GM18951 (cell line): ENCODE measurements at regions not wholly inside any gene's neighbourhood (a gene's known extent, or its start where the extent isn't known, plus 50 kb on each side); places are given as distances from the start of the nearest gene placed in this dataset.

Source experiments
- POLR2A ChIP-seq: IDR thresholded peaks from 4 replicates; pipeline ENCODE4 v1.6.1; 2011; ENCODE audit warnings: mild to moderate bottlenecking; ENCODE audit not compliant: insufficient read length, insufficient read depth; ENCODE audit errors: extremely low read depth
- in situ Hi-C: fragments of 300-500 bp; cut with MboI; formaldehyde crosslinking; loops from one replicate; pipeline ENCODE4 v1.12.0; 2022; ENCODE audit warnings: low sequenced_read_pairs, mixed read lengths, inconsistent platforms; ENCODE audit not compliant: unreplicated experiment

DNA sequence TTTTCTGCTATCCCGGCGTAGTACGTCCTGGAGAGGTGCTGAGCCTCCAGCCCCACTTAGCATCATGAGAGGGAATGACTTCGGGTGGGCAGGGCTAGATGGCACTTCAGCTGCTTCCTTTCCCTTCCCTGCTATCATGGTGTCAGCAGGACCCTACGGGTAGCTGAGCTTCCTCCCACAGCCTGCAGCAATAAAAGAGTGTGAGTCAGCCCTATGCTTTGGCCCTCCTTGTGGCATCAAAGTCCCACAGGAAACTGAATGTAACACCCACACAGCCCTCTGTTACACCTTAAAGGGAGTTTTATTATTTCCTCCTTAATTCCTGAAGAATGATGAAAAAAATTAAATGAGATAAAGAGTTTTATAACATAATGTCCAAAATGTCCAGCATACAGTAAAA lies 458.1 kb downstream of the RPS24 start:
- in situ Hi-C loops, result no loop called here
- TF ChIP-seq POLR2A, result no peak

DNA sequence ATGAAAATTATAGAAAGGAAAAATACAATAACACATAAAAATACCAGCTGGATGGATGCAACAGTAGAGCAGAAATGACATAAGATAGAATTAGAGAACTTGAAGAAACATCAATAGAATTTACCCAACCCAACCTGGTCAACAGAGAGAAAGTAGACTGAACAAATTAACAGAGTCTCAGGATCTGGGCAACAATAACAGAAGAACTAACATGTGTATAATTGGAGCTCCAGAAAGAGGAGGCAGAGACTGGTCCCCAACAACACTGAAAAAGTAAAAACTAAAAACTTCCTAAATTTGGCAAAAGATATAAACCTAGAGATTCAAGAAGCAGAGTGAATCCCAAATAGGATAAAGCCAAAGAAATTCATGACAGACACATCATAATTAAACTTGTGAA lies 458.8 kb downstream of the RPS24 start:
- no peak for TF ChIP-seq POLR2A
- in situ Hi-C loops, result no loop called here

- in situ Hi-C loops, result no loop called here
Measured at GRCh38 chr10:78494179-78494578, 460.5 kb downstream of the RPS24 start.

DNA sequence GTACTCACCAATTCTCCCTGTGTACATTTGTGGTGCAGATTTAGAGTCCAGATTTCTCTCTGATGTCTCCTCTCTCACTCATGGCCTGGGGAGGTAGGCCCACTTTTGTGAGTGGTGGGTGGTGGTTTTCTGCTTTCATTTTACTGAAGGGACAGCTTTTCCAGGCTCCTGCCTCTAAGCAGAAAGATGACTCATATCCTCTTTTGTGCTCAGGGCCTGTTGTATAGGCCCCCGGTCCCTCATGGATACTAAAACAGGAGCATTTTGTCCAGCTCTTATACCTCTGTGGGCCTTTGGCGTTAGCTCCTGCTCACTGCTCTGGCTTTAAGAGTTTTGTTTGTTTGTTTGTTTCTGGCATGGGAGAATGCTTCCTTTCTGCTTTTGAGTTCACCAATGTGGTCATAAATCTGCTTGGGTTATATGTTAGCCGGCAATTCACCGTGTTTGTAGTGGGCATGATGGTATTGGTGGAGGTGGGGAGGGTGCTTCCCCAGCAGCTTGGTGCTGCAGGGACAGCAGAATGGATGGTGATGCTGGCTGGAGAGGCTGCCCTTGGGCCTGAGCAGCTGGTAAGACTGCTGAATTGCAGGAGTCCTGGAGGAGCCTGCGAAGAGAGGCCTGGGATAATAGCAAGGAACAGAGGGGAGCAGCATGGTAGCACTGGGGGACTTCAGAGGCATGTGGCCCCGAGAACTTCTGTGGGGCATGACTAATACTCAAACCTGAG lies 468.7 kb downstream of the RPS24 start:
- TF ChIP-seq POLR2A, result no peak
- in situ Hi-C loops, result no loop called here

More at GRCh38 chr10:78494179-78494578, 460.5 kb downstream of the RPS24 start:
- no peak for TF ChIP-seq POLR2A

GRCh38 chr10:78504181-78504580 lies 470.5 kb downstream of the RPS24 start:
- TF ChIP-seq POLR2A, result no peak
- in situ Hi-C loops, result no loop called here

- no peak for TF ChIP-seq POLR2A
- in situ Hi-C loops, result no loop called here
Measured at GRCh38 chr10:78505657-78506056, 472.0 kb downstream of the RPS24 start.

DNA sequence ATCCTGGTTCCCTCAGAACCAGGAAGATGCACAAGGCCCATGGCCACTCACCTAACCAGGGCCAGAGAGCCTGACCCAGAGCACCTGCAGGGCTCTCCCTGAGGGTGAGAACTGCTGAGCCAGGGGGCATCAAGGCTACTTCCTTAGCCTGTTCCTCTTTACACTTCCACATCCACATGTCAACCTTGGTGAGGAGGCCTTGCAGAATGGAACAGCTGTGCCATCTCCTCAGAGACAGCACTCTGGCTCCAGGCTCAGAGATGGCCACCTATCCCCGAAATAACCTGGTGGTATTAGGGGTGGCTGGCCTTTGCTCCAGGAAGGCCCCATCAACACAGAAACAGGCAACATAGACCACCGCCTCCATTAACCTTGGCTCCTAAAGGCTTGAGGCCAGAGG lies 473.0 kb downstream of the RPS24 start:
- TF ChIP-seq POLR2A, result no peak
- in situ Hi-C loops, result no loop called here

DNA sequence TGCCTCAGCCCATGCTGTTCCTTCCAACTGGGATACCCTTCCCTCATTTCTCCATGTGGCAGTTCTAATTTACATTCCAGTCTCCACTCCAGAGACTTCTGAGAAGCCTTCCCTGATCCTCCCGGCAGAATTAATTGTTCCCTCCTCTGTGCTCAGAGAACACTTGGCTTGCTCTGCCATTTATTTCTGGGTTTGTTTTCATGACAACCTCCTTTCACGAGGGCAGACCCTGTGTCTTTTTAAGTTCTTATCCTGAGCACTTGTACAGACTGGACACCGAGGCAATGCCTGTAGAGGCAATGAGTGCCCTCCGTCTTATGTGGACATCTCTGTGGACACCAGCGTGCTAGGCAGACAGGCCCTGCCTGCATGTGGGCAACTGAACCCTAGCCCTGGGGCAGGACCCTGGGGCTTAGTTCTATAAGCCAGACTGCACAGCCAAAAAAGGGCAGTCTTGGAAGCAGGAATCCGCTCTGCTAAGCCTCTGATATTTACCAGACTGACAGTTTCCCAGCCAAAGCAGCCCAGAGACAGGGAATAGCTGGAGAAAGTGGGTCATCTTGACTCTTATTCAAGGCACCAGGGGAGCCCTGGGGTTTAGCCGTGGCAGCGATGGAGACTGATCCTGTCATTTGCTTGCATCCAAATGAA lies 474.0 kb downstream of the RPS24 start:
- in situ Hi-C loops, result no loop called here
- no peak for TF ChIP-seq POLR2A

DNA sequence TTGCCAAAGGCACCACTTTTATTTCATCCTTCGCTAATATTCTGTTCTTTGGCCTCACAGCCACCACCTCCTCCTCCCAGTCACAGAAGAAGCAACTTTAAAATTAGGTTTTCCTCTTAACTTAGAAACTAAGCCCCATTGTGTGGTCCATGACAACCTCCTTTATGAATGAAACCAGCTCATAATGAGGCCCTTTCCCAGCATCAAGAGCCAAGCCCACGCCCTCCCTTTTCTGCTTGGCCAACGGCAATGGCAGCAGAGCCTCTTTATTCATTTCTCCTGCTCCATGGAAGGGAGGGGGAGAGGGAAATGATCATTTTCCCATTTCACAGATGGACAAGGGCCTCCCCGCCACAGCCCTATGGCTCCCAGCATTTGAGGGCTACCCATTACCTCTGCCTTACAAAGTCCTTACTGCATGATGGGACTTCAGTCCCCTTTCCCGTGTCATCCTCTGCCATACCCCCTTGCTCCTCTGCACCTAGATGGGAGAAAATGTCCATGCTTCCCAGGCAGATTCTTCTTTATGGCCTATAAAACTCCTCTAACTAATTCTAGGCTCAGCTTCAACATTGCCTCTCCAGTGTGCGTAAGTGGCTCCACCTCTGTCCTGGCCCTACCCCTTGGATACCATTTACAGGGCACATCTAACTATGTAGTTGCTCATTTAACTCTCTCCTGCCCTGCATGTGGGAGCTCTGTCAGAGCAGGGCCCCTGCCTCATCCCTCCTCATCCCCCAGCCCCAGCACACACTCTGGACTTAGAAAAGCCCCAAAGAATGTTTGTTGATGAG lies 475.5 kb downstream of the RPS24 start:
- no peak for TF ChIP-seq POLR2A
- in situ Hi-C loops, result no loop called here

GRCh38 chr10:78510566-78511323 lies 477.1 kb downstream of the RPS24 start:
- in situ Hi-C loops, result no loop called here
- TF ChIP-seq POLR2A, result no peak

DNA sequence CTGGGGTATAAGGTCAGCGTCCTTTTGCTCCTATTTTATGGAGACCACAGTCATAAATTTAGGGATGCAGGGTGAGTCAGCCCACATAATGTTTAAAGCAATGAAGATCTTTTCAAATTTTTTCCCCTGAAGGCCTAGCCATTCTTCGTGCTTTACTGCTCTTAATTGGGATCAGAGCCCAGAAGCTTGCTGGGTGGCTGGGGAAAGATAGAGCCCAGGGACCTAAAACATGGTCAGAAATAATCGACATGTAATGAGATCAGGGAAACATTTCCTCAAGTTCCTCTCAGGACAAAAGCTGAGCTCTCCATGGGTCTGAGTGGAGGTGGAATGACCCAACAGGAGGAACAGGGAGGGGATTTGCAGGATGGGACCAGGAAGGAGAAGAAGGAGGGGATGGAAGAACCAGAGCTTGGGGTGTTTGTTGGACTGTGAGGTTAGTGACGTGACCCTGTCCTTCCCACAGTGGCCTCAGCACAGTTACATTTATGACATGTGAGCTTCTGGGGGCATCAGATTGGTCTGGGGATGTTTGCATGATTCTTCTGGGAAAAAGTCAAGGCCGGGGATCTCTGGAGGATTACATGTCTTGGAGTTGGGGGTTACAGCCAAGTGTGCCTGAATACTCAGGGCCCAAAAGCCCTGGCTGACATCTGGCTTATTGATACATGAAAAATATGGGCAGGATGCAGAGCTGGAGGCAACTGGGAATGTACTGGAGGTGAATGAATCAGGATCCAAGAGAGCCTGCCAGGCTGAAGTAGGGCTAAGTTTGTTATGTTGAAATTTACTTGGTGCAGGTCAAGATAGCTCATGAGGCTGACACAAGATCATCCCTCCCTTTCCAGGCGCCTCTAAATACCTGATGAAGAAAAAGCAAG lies 477.9 kb downstream of the RPS24 start:
- in situ Hi-C loops, result no loop called here
- TF ChIP-seq POLR2A, result no peak

GRCh38 chr10:78512205-78512550 lies 478.5 kb downstream of the RPS24 start:
- in situ Hi-C loops, result no loop called here
- TF ChIP-seq POLR2A, result no peak

- in situ Hi-C loops, result no loop called here
- TF ChIP-seq POLR2A, result no peak
Measured at GRCh38 chr10:78513330-78513729, 479.7 kb downstream of the RPS24 start.

GRCh38 chr10:78513986-78514385 lies 480.3 kb downstream of the RPS24 start:
- in situ Hi-C loops, result no loop called here
- no peak for TF ChIP-seq POLR2A
